HepG2 (cell line): ENCODE measurements at regions not wholly inside any gene's neighbourhood (a gene's known extent, or its start where the extent isn't known, plus 50 kb on each side); places are given as distances from the start of the nearest gene placed in this dataset.

Source experiments
- ATAC-seq: fragments of 200-7000 bp; cut with Tn5 transposase; 3 replicates; pipeline ENCODE4 v1.9.1; 2020; ENCODE audit warnings: mild to moderate bottlenecking, moderate library complexity
- BruUV-seq: library from RNA; stranded (reverse); fragments of 400-500 nt; replicated peaks from 2 replicates; lab custom pipeline; 2021; lab: Mats Ljungman, UMichigan
- CTCF ChIA-PET: fragments of 300-600 bp; formaldehyde crosslinking; extraction: SDS; loops from one replicate; lab custom pipeline; 2021; ENCODE audit warnings: low total read pairs, inconsistent platforms, low intra/inter-chr PET ratio; lab: Yijun Ruan, JAX
- POLR2A ChIA-PET: fragments of 350-600 bp; sonication (Branson Sonifier 250); formaldehyde crosslinking; loops from one replicate; lab custom pipeline; 2020; ENCODE audit warnings: antibody characterized with exemption, inconsistent platforms; lab: Yijun Ruan, JAX
- DNase-seq: peaks from one replicate; pipeline ENCODE4 v3.0.0-alpha.2; 2015; ENCODE audit warnings: low spot score
- FAIRE-seq: peaks from 3 replicates; lab custom pipeline; 2011; peaks lifted over from hg19 to GRCh38; lab: Jason Lieb, UNC
- H2AFZ ChIP-seq: one replicate; pipeline ENCODE4 v1.6.1; 2011; ENCODE audit warnings: low read length, inconsistent platforms
- H3K27ac ChIP-seq: fragments of 300-600 bp; 3 replicates; pipeline ENCODE4 v1.8.0; 2011; ENCODE audit warnings: mixed run types, mild to moderate bottlenecking, mixed read lengths, low read length, inconsistent platforms; ENCODE audit not compliant: insufficient read depth; ENCODE audit errors: extremely low read length
- H3K27me3 ChIP-seq, 2 experiments: fragments of 200-600 bp in 1 of 2; 2 replicates in 1 of 2; 3 replicates in 1 of 2; pipeline versions ENCODE4 v1.6.0 to v1.8.0; 2011; ENCODE audit warnings: low read length in 2 of 2, mild to moderate bottlenecking in 2 of 2, moderate library complexity in 2 of 2, inconsistent platforms in 1 of 2; ENCODE audit not compliant: insufficient read depth in 2 of 2, control insufficient read depth in 1 of 2
- H3K36me3 ChIP-seq, 2 experiments: fragments of 200-600 bp in 1 of 2; replicated peaks in 1 of 2; 2 replicates in 1 of 2; 3 replicates in 1 of 2; pipeline versions ENCODE4 v1.5.1 to v1.8.0; 2011; ENCODE audit warnings: low read length in 2 of 2, inconsistent platforms in 1 of 2; ENCODE audit not compliant: insufficient read depth in 2 of 2, control insufficient read depth in 1 of 2
- H3K4me1 ChIP-seq: 2 replicates; pipeline ENCODE4 v1.5.1; 2012; ENCODE audit warnings: low read length, inconsistent platforms; ENCODE audit not compliant: insufficient read depth
- H3K4me2 ChIP-seq: 2 replicates; pipeline ENCODE4 v1.6.0; 2011; ENCODE audit warnings: low read depth, low read length, inconsistent platforms
- H3K4me3 ChIP-seq, 3 experiments: fragments of 200-600 bp in 1 of 3; sonication (generic), shearing (Covaris generic) in 1 of 3; replicated peaks in 1 of 3; 2 replicates each; pipeline ENCODE4 v1.5.1; 2011 to 2016; ENCODE audit warnings: low read length in 3 of 3, inconsistent platforms in 2 of 3, low read depth in 2 of 3, mild to moderate bottlenecking in 2 of 3, control low read depth in 1 of 3, mixed read lengths in 1 of 3; ENCODE audit not compliant: insufficient read depth in 1 of 3
- H3K79me2 ChIP-seq: one replicate; pipeline ENCODE4 v1.6.1; 2011; ENCODE audit warnings: low read length, inconsistent platforms; ENCODE audit not compliant: insufficient read depth
- H3K9ac ChIP-seq: 2 replicates; pipeline ENCODE4 v1.6.0; 2011; ENCODE audit warnings: mild to moderate bottlenecking, low read depth, low read length, inconsistent platforms; ENCODE audit not compliant: insufficient read depth
- H3K9me3 ChIP-seq: 2 replicates; pipeline ENCODE4 v1.5.1; 2012; ENCODE audit warnings: mild to moderate bottlenecking, low read length
- H4K20me1 ChIP-seq: 2 replicates; pipeline ENCODE4 v1.6.0; 2011; ENCODE audit warnings: inconsistent platforms, mild to moderate bottlenecking, low read length, moderate library complexity; ENCODE audit not compliant: insufficient read depth
- DNMT1 ChIP-seq: sonication (generic); formaldehyde crosslinking; IDR thresholded peaks from 2 replicates; pipeline ENCODE4 v1.5.1; 2020; ENCODE audit warnings: mild to moderate bottlenecking, missing genetic modification reagents
- KLF13 ChIP-seq: sonication (generic); formaldehyde crosslinking; IDR thresholded peaks from 2 replicates; pipeline ENCODE4 v1.4.0; 2020; ENCODE audit warnings: mild to moderate bottlenecking, missing genetic modification reagents
- MAF1 ChIP-seq: sonication (generic); formaldehyde crosslinking; IDR thresholded peaks from 2 replicates; pipeline ENCODE4 v1.5.0; 2020; ENCODE audit warnings: missing genetic modification reagents, borderline replicate concordance
- MBNL3 ChIP-seq: fragments of 250-450 bp; sonication (Bioruptor Pico); conservative IDR thresholded peaks from 2 replicates; pipeline ENCODE4 v1.8.0; 2022; ENCODE audit warnings: mild to moderate bottlenecking, inconsistent platforms
- PHF8 ChIP-seq: sonication (generic); formaldehyde crosslinking; IDR thresholded peaks from 2 replicates; pipeline ENCODE4 v1.5.0; 2020; ENCODE audit warnings: missing genetic modification reagents
- RCOR2 ChIP-seq: IDR thresholded peaks from 2 replicates; pipeline ENCODE4 v1.6.1; 2016; ENCODE audit warnings: missing biosample characterization, missing genetic modification reagents
- ZFP36 ChIP-seq: fragments of 150-350 bp; IDR thresholded peaks from 2 replicates; pipeline ENCODE4 v1.6.1; 2018; ENCODE audit warnings: borderline replicate concordance, low read length, low read depth; ENCODE audit not compliant: partially characterized antibody
- ZFP36L1 ChIP-seq: sonication (generic); formaldehyde crosslinking; IDR thresholded peaks from 2 replicates; pipeline ENCODE4 v1.8.0; 2022; ENCODE audit warnings: mild to moderate bottlenecking, missing genetic modification reagents, moderate library complexity
- ZNF709 ChIP-seq: sonication (generic); formaldehyde crosslinking; IDR thresholded peaks from 2 replicates; pipeline ENCODE4 v1.5.0; 2020; ENCODE audit warnings: mild to moderate bottlenecking, missing genetic modification reagents
- WGBS: methylation state at CpG from one replicate; pipeline ENCODE4 v1.1.6; 2017; ENCODE audit warnings: low lambda C conversion rate; 5-methylcytosine and 5-hydroxymethylcytosine counted together
- in situ Hi-C: cut with HindIII; loops from 2 replicates; pipeline ENCODE4 v1.10.0; 2017; ENCODE audit warnings: low pct_unique_long_range_greater_than_20kb; ENCODE audit not compliant: extremely low pct_ligation_motif_present
- intact Hi-C: fragments of 100-400 bp; cut with micrococcal nuclease; formaldehyde crosslinking; loops from one replicate; pipeline ENCODE4 v1.10.0; 2022; ENCODE audit not compliant: unreplicated experiment
- TF ChIP-seq, protein P1 (sequence below): sonication (generic); formaldehyde crosslinking; IDR thresholded peaks from 2 replicates; pipeline ENCODE4 v1.9.0; 2021; ENCODE audit warnings: missing genetic modification reagents, mild to moderate bottlenecking, borderline replicate concordance
- TF ChIP-seq, protein P2 (sequence below): sonication (generic); formaldehyde crosslinking; IDR thresholded peaks from 2 replicates; pipeline ENCODE4 v1.4.0; 2020; ENCODE audit warnings: missing genetic modification reagents
- TF ChIP-seq, protein P3 (sequence below): sonication (generic); formaldehyde crosslinking; IDR thresholded peaks from 2 replicates; pipeline ENCODE4 v1.4.0; 2020; ENCODE audit warnings: missing genetic modification reagents, mild to moderate bottlenecking, borderline replicate concordance
- TF ChIP-seq, protein P4 (sequence below): sonication (generic); formaldehyde crosslinking; IDR thresholded peaks from 2 replicates; pipeline ENCODE4 v1.8.1; 2022; ENCODE audit warnings: mild to moderate bottlenecking, missing genetic modification reagents
- TF ChIP-seq, protein P5 (sequence below): sonication (generic); formaldehyde crosslinking; IDR thresholded peaks from 2 replicates; pipeline ENCODE4 v1.5.0; 2020; ENCODE audit warnings: missing genetic modification reagents
- TF ChIP-seq, protein P6 (sequence below): sonication (generic); formaldehyde crosslinking; IDR thresholded peaks from 2 replicates; pipeline ENCODE4 v1.4.0; 2020; ENCODE audit warnings: mild to moderate bottlenecking, missing genetic modification reagents

DNA sequence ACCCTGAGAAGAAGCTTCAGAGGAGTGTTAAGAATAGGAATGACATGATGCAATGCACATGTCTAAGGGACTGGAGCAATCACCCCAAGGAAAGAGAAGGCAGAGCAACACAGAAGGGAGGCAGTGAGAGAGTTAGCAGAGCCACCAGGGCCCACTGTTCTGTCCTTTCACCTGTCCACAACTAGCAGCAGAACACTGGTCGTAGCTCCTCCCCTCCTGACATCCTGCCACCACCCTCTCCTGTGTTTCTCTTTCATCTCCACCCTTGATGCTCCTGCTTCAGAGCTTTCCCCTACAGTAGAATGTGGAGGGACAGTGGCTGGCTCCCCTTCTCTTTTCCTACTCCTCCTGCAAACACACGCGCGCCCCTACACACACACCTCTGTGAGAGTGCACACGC, 483.4 kb upstream of the KIF2A start:
- POLR2A ChIA-PET, result no interaction called here
- intact Hi-C loops, result no loop called here
- no TSS peak for BruUV-seq
- TF ChIP-seq PHF8 (CRISPR knock-in tag), result no peak
- TF ChIP-seq, protein P1, sequence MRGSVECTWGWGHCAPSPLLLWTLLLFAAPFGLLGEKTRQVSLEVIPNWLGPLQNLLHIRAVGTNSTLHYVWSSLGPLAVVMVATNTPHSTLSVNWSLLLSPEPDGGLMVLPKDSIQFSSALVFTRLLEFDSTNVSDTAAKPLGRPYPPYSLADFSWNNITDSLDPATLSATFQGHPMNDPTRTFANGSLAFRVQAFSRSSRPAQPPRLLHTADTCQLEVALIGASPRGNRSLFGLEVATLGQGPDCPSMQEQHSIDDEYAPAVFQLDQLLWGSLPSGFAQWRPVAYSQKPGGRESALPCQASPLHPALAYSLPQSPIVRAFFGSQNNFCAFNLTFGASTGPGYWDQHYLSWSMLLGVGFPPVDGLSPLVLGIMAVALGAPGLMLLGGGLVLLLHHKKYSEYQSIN (CRISPR knock-in tag), result no peak
- TF ChIP-seq, protein P2, sequence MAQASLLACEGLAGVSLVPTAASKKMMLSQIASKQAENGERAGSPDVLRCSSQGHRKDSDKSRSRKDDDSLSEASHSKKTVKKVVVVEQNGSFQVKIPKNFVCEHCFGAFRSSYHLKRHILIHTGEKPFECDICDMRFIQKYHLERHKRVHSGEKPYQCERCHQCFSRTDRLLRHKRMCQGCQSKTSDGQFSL (CRISPR knock-in tag), result no peak
- TF ChIP-seq, protein P3, sequence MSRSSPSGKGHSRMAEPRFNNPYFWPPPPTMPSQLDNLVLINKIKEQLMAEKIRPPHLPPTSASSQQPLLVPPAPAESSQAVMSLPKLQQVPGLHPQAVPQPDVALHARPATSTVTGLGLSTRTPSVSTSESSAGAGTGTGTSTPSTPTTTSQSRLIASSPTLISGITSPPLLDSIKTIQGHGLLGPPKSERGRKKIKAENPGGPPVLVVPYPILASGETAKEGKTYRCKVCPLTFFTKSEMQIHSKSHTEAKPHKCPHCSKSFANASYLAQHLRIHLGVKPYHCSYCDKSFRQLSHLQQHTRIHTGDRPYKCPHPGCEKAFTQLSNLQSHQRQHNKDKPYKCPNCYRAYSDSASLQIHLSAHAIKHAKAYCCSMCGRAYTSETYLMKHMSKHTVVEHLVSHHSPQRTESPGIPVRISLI, result no peak
- no peak for TF ChIP-seq KLF13 (CRISPR knock-in tag)
- no peak for TF ChIP-seq ZNF709 (CRISPR knock-in tag)
- no peak for TF ChIP-seq MBNL3
- no peak for TF ChIP-seq ZFP36
- TF ChIP-seq MAF1 (CRISPR knock-in tag), result no peak
- TF ChIP-seq, protein P4, sequence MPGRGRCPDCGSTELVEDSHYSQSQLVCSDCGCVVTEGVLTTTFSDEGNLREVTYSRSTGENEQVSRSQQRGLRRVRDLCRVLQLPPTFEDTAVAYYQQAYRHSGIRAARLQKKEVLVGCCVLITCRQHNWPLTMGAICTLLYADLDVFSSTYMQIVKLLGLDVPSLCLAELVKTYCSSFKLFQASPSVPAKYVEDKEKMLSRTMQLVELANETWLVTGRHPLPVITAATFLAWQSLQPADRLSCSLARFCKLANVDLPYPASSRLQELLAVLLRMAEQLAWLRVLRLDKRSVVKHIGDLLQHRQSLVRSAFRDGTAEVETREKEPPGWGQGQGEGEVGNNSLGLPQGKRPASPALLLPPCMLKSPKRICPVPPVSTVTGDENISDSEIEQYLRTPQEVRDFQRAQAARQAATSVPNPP (CRISPR knock-in tag), result no peak
- no peak for TF ChIP-seq ZFP36L1 (CRISPR knock-in tag)
- TF ChIP-seq DNMT1 (CRISPR knock-in tag), result no peak
- TF ChIP-seq, protein P5, sequence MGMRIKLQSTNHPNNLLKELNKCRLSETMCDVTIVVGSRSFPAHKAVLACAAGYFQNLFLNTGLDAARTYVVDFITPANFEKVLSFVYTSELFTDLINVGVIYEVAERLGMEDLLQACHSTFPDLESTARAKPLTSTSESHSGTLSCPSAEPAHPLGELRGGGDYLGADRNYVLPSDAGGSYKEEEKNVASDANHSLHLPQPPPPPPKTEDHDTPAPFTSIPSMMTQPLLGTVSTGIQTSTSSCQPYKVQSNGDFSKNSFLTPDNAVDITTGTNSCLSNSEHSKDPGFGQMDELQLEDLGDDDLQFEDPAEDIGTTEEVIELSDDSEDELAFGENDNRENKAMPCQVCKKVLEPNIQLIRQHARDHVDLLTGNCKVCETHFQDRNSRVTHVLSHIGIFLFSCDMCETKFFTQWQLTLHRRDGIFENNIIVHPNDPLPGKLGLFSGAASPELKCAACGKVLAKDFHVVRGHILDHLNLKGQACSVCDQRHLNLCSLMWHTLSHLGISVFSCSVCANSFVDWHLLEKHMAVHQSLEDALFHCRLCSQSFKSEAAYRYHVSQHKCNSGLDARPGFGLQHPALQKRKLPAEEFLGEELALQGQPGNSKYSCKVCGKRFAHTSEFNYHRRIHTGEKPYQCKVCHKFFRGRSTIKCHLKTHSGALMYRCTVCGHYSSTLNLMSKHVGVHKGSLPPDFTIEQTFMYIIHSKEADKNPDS (CRISPR knock-in tag), result no peak
- TF ChIP-seq RCOR2 (CRISPR knock-in tag), result no peak
- TF ChIP-seq, protein P6, sequence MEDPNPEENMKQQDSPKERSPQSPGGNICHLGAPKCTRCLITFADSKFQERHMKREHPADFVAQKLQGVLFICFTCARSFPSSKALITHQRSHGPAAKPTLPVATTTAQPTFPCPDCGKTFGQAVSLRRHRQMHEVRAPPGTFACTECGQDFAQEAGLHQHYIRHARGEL, result no peak
- TF ChIP-seq, all 625 proteins: peak for 0
- no peaks in the 10 kb centered on the region for H3K79me2 ChIP-seq
- no peaks in the 10 kb centered on the region for H3K36me3 ChIP-seq
- no peak overlapping the region for H2AFZ ChIP-seq
- 97% methylated on average over 4 of the region's 5 CpGs for WGBS
- H3K9ac ChIP-seq, result no peak overlapping the region
- no peak overlapping the region for H3K27ac ChIP-seq
- peaks cover 0 to 23% of the 10 kb centered on the region in 2 experiments; a peak in 4 of 5 replicates for H3K27me3 ChIP-seq
- CTCF ChIA-PET, result no interaction called here
- H4K20me1 ChIP-seq, result no peaks in the 10 kb centered on the region
- no peak for ATAC-seq
- no peak overlapping the region for H3K4me2 ChIP-seq
- H3K4me1 ChIP-seq, result no peaks in the 10 kb centered on the region
- H3K4me3 ChIP-seq, result no peak overlapping the region
- in situ Hi-C loops, result no loop called here
- no peaks in the 10 kb centered on the region for H3K9me3 ChIP-seq
- no peak for DNase-seq
- no peak for FAIRE-seq
